Astrocyte (in vitro differentiated cells and primary cell): ENCODE measurements at regions not wholly inside any gene's neighbourhood (a gene's known extent, or its start where the extent isn't known, plus 50 kb on each side); places are given as distances from the start of the nearest gene placed in this dataset.
"Not testable (repeated sequence)": the region's sequence is repeated elsewhere in the genome, so short reads cannot be mapped to it uniquely, and the experiment has no call there.

Source experiments
- CTCF ChIP-seq: IDR thresholded peaks from 2 replicates; pipeline ENCODE4 v1.5.1; 2011; ENCODE audit warnings: low read depth, mild to moderate bottlenecking, inconsistent platforms, low read length, moderate library complexity; ENCODE audit not compliant: insufficient read depth
- EZH2 ChIP-seq: IDR thresholded peaks from 2 replicates; pipeline ENCODE4 v1.6.1; 2012; ENCODE audit warnings: mild to moderate bottlenecking, low read length, inconsistent platforms; ENCODE audit not compliant: insufficient read depth

GRCh38 chr9:66182316-66182715 is 445.4 kb downstream of the FOXD4L4 start:
- not testable (repeated sequence) for TF ChIP-seq EZH2, CTCF
